ENCODE measurements at regions not wholly inside any gene's neighbourhood (a gene's known extent, or its start where the extent isn't known, plus 50 kb on each side); places are given as distances from the start of the nearest gene placed in this dataset.

DNA sequence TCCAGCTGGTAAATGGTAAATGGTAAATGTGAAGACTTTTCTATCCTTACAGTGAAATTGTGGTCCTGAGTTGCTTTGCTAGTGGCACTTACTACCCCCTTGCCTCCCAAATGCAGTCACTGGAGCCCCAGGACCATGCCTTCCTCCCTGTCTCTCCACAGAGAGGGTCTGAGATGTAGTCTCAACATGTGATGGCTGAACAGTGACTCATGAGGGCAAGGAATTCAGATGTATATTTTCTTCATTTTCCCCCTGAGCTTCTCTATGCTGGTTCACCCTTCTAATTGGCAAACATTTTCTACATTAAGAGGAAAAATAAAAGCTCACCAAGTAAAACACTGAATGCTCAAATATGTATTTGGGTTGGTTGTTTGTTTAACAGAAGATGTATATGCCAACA lies 232.0 kb downstream of the SH3BP4 start:
- POLR2A ChIA-PET, result no interaction called here
- Histone ChIP-seq H3K27me3 (ENCODE audit: control insufficient read depth, insufficient read depth, low read length) (peaks cover 11% of the 10 kb centered on the region; the same call in 1 of the 2 replicates), H3K4me3 (ENCODE audit: low read depth in 2 of 2, low read length in 2 of 2) (no peak overlapping the region), H3K27ac (ENCODE audit: low read length) (no peak overlapping the region), H3K4me1 (ENCODE audit: control insufficient read depth, insufficient read depth, low read length) (no peaks in the 10 kb centered on the region), H3K36me3 (ENCODE audit: control insufficient read depth, insufficient read depth, low read length) (no peaks in the 10 kb centered on the region), H3K9me3 (ENCODE audit: control insufficient read depth, insufficient read depth, low read depth, low read length) (no peaks in the 10 kb centered on the region)
- in situ Hi-C loops (cut with HindIII; ENCODE audit: low pct_unique_long_range_greater_than_20kb, low sequenced_read_pairs) (no loop called here), intact Hi-C loops (cut with micrococcal nuclease; ENCODE audit: unreplicated experiment) (no loop called here)
- no peak for TF ChIP-seq SIN3A (IDR thresholded peaks at IDR 0.05; ENCODE audit: borderline replicate concordance, insufficient read depth, low read depth, low read length)
- no peak for TF ChIP-seq POLR2AphosphoS5 (IDR thresholded peaks at IDR 0.05; ENCODE audit: low read depth, low read length)
- TF ChIP-seq TCF7L2 (IDR thresholded peaks at IDR 0.05; ENCODE audit: low read depth, low read length), result no peak
- TF ChIP-seq, protein P1, sequence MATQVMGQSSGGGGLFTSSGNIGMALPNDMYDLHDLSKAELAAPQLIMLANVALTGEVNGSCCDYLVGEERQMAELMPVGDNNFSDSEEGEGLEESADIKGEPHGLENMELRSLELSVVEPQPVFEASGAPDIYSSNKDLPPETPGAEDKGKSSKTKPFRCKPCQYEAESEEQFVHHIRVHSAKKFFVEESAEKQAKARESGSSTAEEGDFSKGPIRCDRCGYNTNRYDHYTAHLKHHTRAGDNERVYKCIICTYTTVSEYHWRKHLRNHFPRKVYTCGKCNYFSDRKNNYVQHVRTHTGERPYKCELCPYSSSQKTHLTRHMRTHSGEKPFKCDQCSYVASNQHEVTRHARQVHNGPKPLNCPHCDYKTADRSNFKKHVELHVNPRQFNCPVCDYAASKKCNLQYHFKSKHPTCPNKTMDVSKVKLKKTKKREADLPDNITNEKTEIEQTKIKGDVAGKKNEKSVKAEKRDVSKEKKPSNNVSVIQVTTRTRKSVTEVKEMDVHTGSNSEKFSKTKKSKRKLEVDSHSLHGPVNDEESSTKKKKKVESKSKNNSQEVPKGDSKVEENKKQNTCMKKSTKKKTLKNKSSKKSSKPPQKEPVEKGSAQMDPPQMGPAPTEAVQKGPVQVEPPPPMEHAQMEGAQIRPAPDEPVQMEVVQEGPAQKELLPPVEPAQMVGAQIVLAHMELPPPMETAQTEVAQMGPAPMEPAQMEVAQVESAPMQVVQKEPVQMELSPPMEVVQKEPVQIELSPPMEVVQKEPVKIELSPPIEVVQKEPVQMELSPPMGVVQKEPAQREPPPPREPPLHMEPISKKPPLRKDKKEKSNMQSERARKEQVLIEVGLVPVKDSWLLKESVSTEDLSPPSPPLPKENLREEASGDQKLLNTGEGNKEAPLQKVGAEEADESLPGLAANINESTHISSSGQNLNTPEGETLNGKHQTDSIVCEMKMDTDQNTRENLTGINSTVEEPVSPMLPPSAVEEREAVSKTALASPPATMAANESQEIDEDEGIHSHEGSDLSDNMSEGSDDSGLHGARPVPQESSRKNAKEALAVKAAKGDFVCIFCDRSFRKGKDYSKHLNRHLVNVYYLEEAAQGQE (IDR thresholded peaks at IDR 0.05; ENCODE audit: insufficient read depth in 1 of 2, low read depth in 2 of 2, low read length in 1 of 2), result no peak
- TF ChIP-seq, protein P2, sequence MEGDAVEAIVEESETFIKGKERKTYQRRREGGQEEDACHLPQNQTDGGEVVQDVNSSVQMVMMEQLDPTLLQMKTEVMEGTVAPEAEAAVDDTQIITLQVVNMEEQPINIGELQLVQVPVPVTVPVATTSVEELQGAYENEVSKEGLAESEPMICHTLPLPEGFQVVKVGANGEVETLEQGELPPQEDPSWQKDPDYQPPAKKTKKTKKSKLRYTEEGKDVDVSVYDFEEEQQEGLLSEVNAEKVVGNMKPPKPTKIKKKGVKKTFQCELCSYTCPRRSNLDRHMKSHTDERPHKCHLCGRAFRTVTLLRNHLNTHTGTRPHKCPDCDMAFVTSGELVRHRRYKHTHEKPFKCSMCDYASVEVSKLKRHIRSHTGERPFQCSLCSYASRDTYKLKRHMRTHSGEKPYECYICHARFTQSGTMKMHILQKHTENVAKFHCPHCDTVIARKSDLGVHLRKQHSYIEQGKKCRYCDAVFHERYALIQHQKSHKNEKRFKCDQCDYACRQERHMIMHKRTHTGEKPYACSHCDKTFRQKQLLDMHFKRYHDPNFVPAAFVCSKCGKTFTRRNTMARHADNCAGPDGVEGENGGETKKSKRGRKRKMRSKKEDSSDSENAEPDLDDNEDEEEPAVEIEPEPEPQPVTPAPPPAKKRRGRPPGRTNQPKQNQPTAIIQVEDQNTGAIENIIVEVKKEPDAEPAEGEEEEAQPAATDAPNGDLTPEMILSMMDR (IDR thresholded peaks at IDR 0.05), result no peak
- DNase-seq (ENCODE audit: low read depth, low spot score) (no peak), ATAC-seq (no peak)
- CTCF ChIA-PET, result no interaction called here
- no TSS peak for BruUV-seq (replicated peaks)

DNA sequence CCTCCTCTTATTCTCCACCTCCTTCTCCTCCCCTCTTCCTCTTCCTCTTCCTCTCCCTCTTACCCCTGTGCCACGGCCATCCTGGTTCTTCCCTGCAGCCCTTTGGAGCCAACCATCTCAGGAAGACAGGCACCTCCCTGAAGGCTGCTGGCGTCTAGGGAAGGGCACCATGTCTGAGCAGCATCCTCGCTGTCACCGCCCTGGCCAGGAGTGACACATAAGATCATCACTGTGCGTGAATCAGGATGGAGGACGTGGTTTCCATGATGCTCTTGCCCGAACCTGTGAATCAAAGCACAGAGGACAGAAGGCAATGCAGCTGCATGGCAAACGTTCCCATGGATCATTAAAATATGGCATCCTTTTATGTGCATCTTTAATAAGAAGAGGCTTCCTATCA lies 236.0 kb downstream of the SH3BP4 start:
- no peak overlapping the region for H3K27ac ChIP-seq (ENCODE audit: low read length)
- no peak for ATAC-seq
- intact Hi-C loops (cut with micrococcal nuclease; ENCODE audit: unreplicated experiment) (no loop called here), in situ Hi-C loops (cut with HindIII; ENCODE audit: low pct_unique_long_range_greater_than_20kb, low sequenced_read_pairs) (no loop called here)
- no TSS peak for BruUV-seq (replicated peaks)
- DNase-seq (ENCODE audit: low read depth, low spot score), result no peak
- ChIA-PET POLR2A (no interaction called here), CTCF (no interaction called here)
- H3K4me1 ChIP-seq (ENCODE audit: control insufficient read depth, insufficient read depth, low read length), result no peaks in the 10 kb centered on the region
- peaks cover 7% of the 10 kb centered on the region; the same call in 1 of the 2 replicates for H3K27me3 ChIP-seq (ENCODE audit: control insufficient read depth, insufficient read depth, low read length)
- no peaks in the 10 kb centered on the region for H3K36me3 ChIP-seq (ENCODE audit: control insufficient read depth, insufficient read depth, low read length)
- H3K4me3 ChIP-seq (ENCODE audit: low read depth in 2 of 2, low read length in 2 of 2), result no peak overlapping the region
- TF ChIP-seq TCF7L2 (IDR thresholded peaks at IDR 0.05; ENCODE audit: low read depth, low read length) (no peak), POLR2AphosphoS5 (IDR thresholded peaks at IDR 0.05; ENCODE audit: low read depth, low read length) (no peak), SIN3A (IDR thresholded peaks at IDR 0.05; ENCODE audit: borderline replicate concordance, insufficient read depth, low read depth, low read length) (no peak)
- TF ChIP-seq, protein P1 (IDR thresholded peaks at IDR 0.05; ENCODE audit: insufficient read depth in 1 of 2, low read depth in 2 of 2, low read length in 1 of 2), result no peak
- TF ChIP-seq, protein P2 (IDR thresholded peaks at IDR 0.05), result no peak
- H3K9me3 ChIP-seq (ENCODE audit: control insufficient read depth, insufficient read depth, low read depth, low read length), result no peaks in the 10 kb centered on the region
